Naive B cell (primary cell): ENCODE measurements at regions not wholly inside any gene's neighbourhood (a gene's known extent, or its start where the extent isn't known, plus 50 kb on each side); places are given as distances from the start of the nearest gene placed in this dataset.

Source experiments
- ATAC-seq, 2 donors: fragments of 150-1000 bp; cut with Tn5 transposase; 2 replicates each; pipeline ENCODE4 v1.10.0; 2021; ENCODE audit warnings: low read depth in 2 of 2, mild to moderate bottlenecking in 2 of 2, moderate library complexity in 2 of 2
- DNase-seq: peaks from one replicate; pipeline ENCODE4 v3.0.0; 2022
- H3K27ac Mint-ChIP-seq, 6 donors: one replicate each; pipeline ENCODE4 v1.8.0; 2020 to 2022; ENCODE audit warnings: mild to moderate bottlenecking in 6 of 6, mixed read lengths in 6 of 6, moderate library complexity in 5 of 6, inconsistent platforms in 2 of 6
- H3K27me3 Mint-ChIP-seq, 3 donors: one replicate each; pipeline ENCODE4 v1.8.0; 2021 to 2022; ENCODE audit warnings: mixed read lengths in 3 of 3, mild to moderate bottlenecking in 1 of 3
- H3K36me3 Mint-ChIP-seq, 2 donors: one replicate each; pipeline ENCODE4 v1.8.0; 2020 to 2022; ENCODE audit warnings: mixed read lengths in 2 of 2, inconsistent platforms in 1 of 2, mild to moderate bottlenecking in 1 of 2
- H3K4me1 Mint-ChIP-seq, 3 donors: one replicate each; pipeline ENCODE4 v1.8.0; 2020 to 2022; ENCODE audit warnings: mixed read lengths in 3 of 3, inconsistent platforms in 1 of 3, mild to moderate bottlenecking in 1 of 3, moderate library complexity in 1 of 3
- H3K4me3 Mint-ChIP-seq, 8 donors: one replicate each; pipeline ENCODE4 v1.8.0; 2020 to 2022; ENCODE audit warnings: mild to moderate bottlenecking in 8 of 8, mixed read lengths in 8 of 8, moderate library complexity in 8 of 8, inconsistent platforms in 2 of 8
- H3K9me3 Mint-ChIP-seq, 7 donors: one replicate each; pipeline ENCODE4 v1.8.0; 2020 to 2022; ENCODE audit warnings: mixed read lengths in 7 of 7, mild to moderate bottlenecking in 5 of 7, inconsistent platforms in 2 of 7, moderate library complexity in 1 of 7

- DNase-seq (no peak), ATAC-seq (no peak)
- Mint-ChIP-seq H3K27me3 (no peaks in the 10 kb centered on the region), H3K27ac (peak overlapping the region in 4 of 6 donors; percentile 20 to 75 (median 49)), H3K36me3 (no peaks in the 10 kb centered on the region), H3K4me1 (peaks cover 34 to 65% (median 36%) of the 10 kb centered on the region in 3 donors), H3K9me3 (no peaks in the 10 kb centered on the region), H3K4me3 (peak overlapping the region in 5 of 8 donors; percentile 3 to 87 (median 54))
Observed at GRCh38 chr2:47655563-47655880, 84.7 kb upstream of the KCNK12 start.

GRCh38 chr2:47654790-47655562 is 84.2 kb upstream of the KCNK12 start:
- Mint-ChIP-seq H3K9me3 (no peaks in the 10 kb centered on the region), H3K27me3 (no peaks in the 10 kb centered on the region), H3K27ac (peak overlapping the region in 4 of 6 donors; percentile 33 to 79 (median 58)), H3K4me3 (peak overlapping the region in 6 of 8 donors; percentile 35 to 87 (median 58)), H3K4me1 (peaks cover 32 to 63% (median 34%) of the 10 kb centered on the region in 3 donors), H3K36me3 (no peaks in the 10 kb centered on the region)
- DNase-seq (peak; percentile 39), ATAC-seq (peak; percentile 92 to 93)

- peak overlapping the region in 3 of 8 donors; percentile 43 to 83 (median 62) for H3K4me3 Mint-ChIP-seq
- no peaks in the 10 kb centered on the region for H3K27me3 Mint-ChIP-seq
- H3K4me1 Mint-ChIP-seq, result peaks cover 26 to 55% (median 31%) of the 10 kb centered on the region in 3 donors
- no peak for DNase-seq
- H3K27ac Mint-ChIP-seq, result peak overlapping the region in 3 of 6 donors; percentile 15 to 41 (median 37)
- peaks cover 0 to 2% (median 0%) of the 10 kb centered on the region in 7 donors for H3K9me3 Mint-ChIP-seq
- ATAC-seq, result no peak
- no peaks in the 10 kb centered on the region for H3K36me3 Mint-ChIP-seq
Observed at GRCh38 chr2:47653902-47654789, 83.4 kb upstream of the KCNK12 start.

GRCh38 chr2:47653036-47653435 is 82.3 kb upstream of the KCNK12 start:
- no peak overlapping the region for H3K27ac Mint-ChIP-seq
- ATAC-seq (no peak), DNase-seq (no peak)
- H3K36me3 Mint-ChIP-seq, result no peaks in the 10 kb centered on the region
- H3K9me3 Mint-ChIP-seq, result peaks cover 0 to 3% (median 0%) of the 10 kb centered on the region in 7 donors
- H3K4me3 Mint-ChIP-seq, result no peak overlapping the region
- H3K4me1 Mint-ChIP-seq, result peaks cover 20 to 48% (median 26%) of the 10 kb centered on the region in 3 donors
- no peaks in the 10 kb centered on the region for H3K27me3 Mint-ChIP-seq

- DNase-seq (no peak), ATAC-seq (no peak)
- H3K27me3 Mint-ChIP-seq, result peaks cover 0 to 5% (median 0%) of the 10 kb centered on the region in 3 donors
- peaks cover 20 to 47% (median 26%) of the 10 kb centered on the region in 3 donors for H3K4me1 Mint-ChIP-seq
- no peak overlapping the region for H3K4me3 Mint-ChIP-seq
- peaks cover 0 to 3% (median 0%) of the 10 kb centered on the region in 7 donors for H3K9me3 Mint-ChIP-seq
- no peaks in the 10 kb centered on the region for H3K36me3 Mint-ChIP-seq
- H3K27ac Mint-ChIP-seq, result no peak overlapping the region
Observed at GRCh38 chr2:47652061-47652690, 81.4 kb upstream of the KCNK12 start.

GRCh38 chr2:47651296-47651695 is 80.5 kb upstream of the KCNK12 start:
- no peak overlapping the region for H3K27ac Mint-ChIP-seq
- DNase-seq (no peak), ATAC-seq (no peak)
- H3K27me3 Mint-ChIP-seq, result peaks cover 0 to 5% (median 0%) of the 10 kb centered on the region in 3 donors
- peaks cover 0 to 3% (median 0%) of the 10 kb centered on the region in 7 donors for H3K9me3 Mint-ChIP-seq
- H3K4me3 Mint-ChIP-seq, result no peak overlapping the region
- no peaks in the 10 kb centered on the region for H3K36me3 Mint-ChIP-seq
- H3K4me1 Mint-ChIP-seq, result peaks cover 20 to 39% (median 26%) of the 10 kb centered on the region in 3 donors

GRCh38 chr2:47650001-47650535 is 79.3 kb upstream of the KCNK12 start:
- Mint-ChIP-seq H3K4me1 (peaks cover 13 to 26% (median 14%) of the 10 kb centered on the region in 3 donors), H3K4me3 (no peak overlapping the region), H3K36me3 (no peaks in the 10 kb centered on the region), H3K9me3 (peaks cover 0 to 3% (median 0%) of the 10 kb centered on the region in 7 donors), H3K27ac (no peak overlapping the region), H3K27me3 (peaks cover 0 to 5% (median 0%) of the 10 kb centered on the region in 3 donors)
- no peak for ATAC-seq
- no peak for DNase-seq

- DNase-seq (no peak), ATAC-seq (no peak)
- H3K27me3 Mint-ChIP-seq, result peaks cover 0 to 5% (median 0%) of the 10 kb centered on the region in 3 donors
- peaks cover 0 to 3% (median 0%) of the 10 kb centered on the region in 7 donors for H3K9me3 Mint-ChIP-seq
- no peak overlapping the region for H3K27ac Mint-ChIP-seq
- H3K36me3 Mint-ChIP-seq, result no peaks in the 10 kb centered on the region
- H3K4me3 Mint-ChIP-seq, result no peak overlapping the region
- H3K4me1 Mint-ChIP-seq, result peaks cover 0 to 3% (median 0%) of the 10 kb centered on the region in 3 donors
Observed at GRCh38 chr2:47645246-47645645, 74.5 kb upstream of the KCNK12 start.

- DNase-seq (no peak), ATAC-seq (no peak)
- Mint-ChIP-seq H3K27me3 (peaks cover 0 to 5% (median 0%) of the 10 kb centered on the region in 3 donors), H3K4me3 (no peak overlapping the region), H3K9me3 (peaks cover 0 to 3% (median 0%) of the 10 kb centered on the region in 7 donors), H3K4me1 (peaks cover 0 to 3% (median 0%) of the 10 kb centered on the region in 3 donors), H3K27ac (no peak overlapping the region), H3K36me3 (no peaks in the 10 kb centered on the region)
Observed at GRCh38 chr2:47644351-47644750, 73.6 kb upstream of the KCNK12 start.

- Mint-ChIP-seq H3K4me1 (peaks cover 0 to 3% (median 0%) of the 10 kb centered on the region in 3 donors), H3K27ac (peak overlapping the region in 1 of 6 donors; percentile 17), H3K36me3 (no peaks in the 10 kb centered on the region), H3K4me3 (no peak overlapping the region), H3K9me3 (peaks cover 0 to 2% (median 0%) of the 10 kb centered on the region in 7 donors), H3K27me3 (no peaks in the 10 kb centered on the region)
- ATAC-seq (no peak), DNase-seq (no peak)
Observed at GRCh38 chr2:47641366-47641765, 70.6 kb upstream of the KCNK12 start.

- Mint-ChIP-seq H3K9me3 (peaks cover 0 to 2% (median 0%) of the 10 kb centered on the region in 7 donors), H3K27ac (no peak overlapping the region), H3K4me3 (no peak overlapping the region), H3K4me1 (peaks cover 0 to 3% (median 0%) of the 10 kb centered on the region in 3 donors), H3K36me3 (no peaks in the 10 kb centered on the region), H3K27me3 (no peaks in the 10 kb centered on the region)
- DNase-seq (no peak), ATAC-seq (no peak)
Observed at GRCh38 chr2:47640356-47640755, 69.6 kb upstream of the KCNK12 start.

- H3K4me1 Mint-ChIP-seq, result peaks cover 4 to 8% (median 6%) of the 10 kb centered on the region in 3 donors
- H3K36me3 Mint-ChIP-seq, result no peaks in the 10 kb centered on the region
- no peak overlapping the region for H3K27ac Mint-ChIP-seq
- H3K9me3 Mint-ChIP-seq, result peaks cover 0 to 2% (median 0%) of the 10 kb centered on the region in 7 donors
- no peak for DNase-seq
- ATAC-seq, result no peak
- no peak overlapping the region for H3K4me3 Mint-ChIP-seq
- peaks cover 0 to 3% (median 0%) of the 10 kb centered on the region in 3 donors for H3K27me3 Mint-ChIP-seq
Observed at GRCh38 chr2:47639467-47639866, 68.7 kb upstream of the KCNK12 start.

GRCh38 chr2:47638430-47638829 is 67.6 kb upstream of the KCNK12 start:
- Mint-ChIP-seq H3K4me3 (no peak overlapping the region), H3K27me3 (peaks cover 0 to 3% (median 0%) of the 10 kb centered on the region in 3 donors), H3K36me3 (no peaks in the 10 kb centered on the region), H3K4me1 (peaks cover 4 to 9% (median 8%) of the 10 kb centered on the region in 3 donors), H3K27ac (peak overlapping the region in 1 of 6 donors; percentile 44), H3K9me3 (peaks cover 0 to 2% (median 0%) of the 10 kb centered on the region in 7 donors)
- ATAC-seq (no peak), DNase-seq (no peak)
